22Rv1 (cell line): ENCODE measurements at regions not wholly inside any gene's neighbourhood (a gene's known extent, or its start where the extent isn't known, plus 50 kb on each side); places are given as distances from the start of the nearest gene placed in this dataset.

Source experiments
- H3K27ac ChIP-seq: fragments of 450-650 bp; 2 replicates; pipeline ENCODE4 v1.5.1; 2017
- ZFX ChIP-seq: fragments of 450-650 bp; IDR thresholded peaks from 2 replicates; pipeline ENCODE4 v1.6.1; 2017; ENCODE audit warnings: antibody characterized with exemption, borderline replicate concordance
- TF ChIP-seq, protein P1 (sequence below): fragments of 450-650 bp; IDR thresholded peaks from 2 replicates; pipeline ENCODE4 v1.5.1; 2017; ENCODE audit warnings: mild to moderate bottlenecking

DNA sequence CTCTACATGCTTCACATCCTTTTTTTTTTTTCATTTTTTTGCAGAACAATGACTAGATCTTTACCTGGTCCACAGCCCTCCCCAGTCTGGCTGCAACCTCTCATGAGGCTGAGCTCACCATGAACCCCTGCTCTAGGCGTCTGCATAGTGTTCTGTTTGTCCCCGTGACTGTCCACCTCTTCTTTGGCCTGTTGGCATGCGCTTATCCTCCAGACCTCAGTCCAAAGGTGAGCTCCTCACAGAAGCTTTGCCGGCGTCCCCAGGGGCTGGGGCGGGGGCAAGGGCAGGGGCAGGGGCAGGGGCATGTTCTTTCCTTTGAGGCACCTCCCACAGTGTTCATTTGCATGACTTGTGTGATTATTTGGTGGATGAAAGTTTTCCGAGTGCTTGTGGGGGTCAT, 218.4 kb upstream of the ZNF32 start:
- no peak overlapping the region for H3K27ac ChIP-seq
- TF ChIP-seq, protein P1, sequence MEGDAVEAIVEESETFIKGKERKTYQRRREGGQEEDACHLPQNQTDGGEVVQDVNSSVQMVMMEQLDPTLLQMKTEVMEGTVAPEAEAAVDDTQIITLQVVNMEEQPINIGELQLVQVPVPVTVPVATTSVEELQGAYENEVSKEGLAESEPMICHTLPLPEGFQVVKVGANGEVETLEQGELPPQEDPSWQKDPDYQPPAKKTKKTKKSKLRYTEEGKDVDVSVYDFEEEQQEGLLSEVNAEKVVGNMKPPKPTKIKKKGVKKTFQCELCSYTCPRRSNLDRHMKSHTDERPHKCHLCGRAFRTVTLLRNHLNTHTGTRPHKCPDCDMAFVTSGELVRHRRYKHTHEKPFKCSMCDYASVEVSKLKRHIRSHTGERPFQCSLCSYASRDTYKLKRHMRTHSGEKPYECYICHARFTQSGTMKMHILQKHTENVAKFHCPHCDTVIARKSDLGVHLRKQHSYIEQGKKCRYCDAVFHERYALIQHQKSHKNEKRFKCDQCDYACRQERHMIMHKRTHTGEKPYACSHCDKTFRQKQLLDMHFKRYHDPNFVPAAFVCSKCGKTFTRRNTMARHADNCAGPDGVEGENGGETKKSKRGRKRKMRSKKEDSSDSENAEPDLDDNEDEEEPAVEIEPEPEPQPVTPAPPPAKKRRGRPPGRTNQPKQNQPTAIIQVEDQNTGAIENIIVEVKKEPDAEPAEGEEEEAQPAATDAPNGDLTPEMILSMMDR = no peak
- no peak for TF ChIP-seq ZFX

DNA sequence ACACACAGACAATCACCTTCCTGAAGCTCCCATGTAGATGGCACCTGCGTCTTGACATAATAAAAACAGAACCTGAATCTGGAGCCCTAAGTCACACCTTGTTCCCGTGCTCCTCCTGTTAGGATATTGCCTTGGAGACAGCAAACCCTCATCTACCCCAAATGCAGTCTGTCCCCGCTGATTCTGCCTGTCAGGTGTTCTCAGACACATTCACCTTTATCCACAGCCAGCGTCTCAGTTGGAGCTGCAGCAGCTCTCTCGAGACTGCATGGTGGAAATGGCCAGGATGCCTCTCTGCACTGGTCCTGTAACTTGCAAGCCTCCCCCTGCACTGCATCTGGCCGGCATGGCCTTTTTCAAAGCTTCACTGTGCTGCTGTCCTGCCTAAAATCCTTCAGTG, 218.0 kb upstream of the ZNF32 start:
- TF ChIP-seq, protein P1 = no peak
- no peak for TF ChIP-seq ZFX

DNA sequence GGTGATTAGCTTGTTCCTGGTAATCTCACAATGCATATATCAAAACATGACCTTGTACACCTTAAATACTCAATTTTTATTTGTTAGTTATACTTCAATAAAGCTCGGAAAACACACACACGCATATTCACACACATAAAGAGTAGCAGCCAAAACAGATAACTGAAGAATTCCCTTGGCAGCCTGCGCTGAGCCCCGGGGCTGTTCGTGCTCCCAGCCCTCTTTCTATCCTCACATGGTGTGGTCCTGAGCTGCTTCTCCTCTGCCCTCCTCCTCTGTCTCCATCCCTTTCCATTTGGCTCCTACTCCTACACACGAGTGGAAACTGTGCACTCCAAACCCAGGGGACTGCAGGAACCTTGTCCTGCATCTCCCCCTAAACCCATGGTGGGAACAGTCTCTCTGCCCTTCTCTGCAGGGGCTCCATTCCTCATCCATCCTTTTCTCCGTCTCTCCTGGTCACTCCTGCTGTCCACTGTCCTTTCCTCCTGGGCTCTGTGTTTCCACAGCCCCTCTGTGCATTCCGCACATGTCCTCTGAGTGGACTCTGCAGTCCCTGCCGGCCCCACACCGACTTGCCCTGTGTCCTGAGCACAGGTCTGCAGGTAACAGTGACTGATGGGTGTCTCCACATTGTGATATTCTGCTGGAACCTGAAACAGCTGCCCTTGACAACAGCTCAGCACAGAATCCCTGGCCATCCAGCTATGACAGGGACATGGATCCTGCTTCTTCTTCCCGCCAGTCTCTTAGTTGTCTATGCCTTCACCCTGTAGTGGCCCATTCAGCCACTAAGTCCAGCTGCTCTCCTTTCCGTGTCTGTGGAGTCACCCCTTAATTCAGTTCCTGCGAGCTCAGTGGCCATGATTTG, 216.8 kb upstream of the ZNF32 start:
- no peak overlapping the region for H3K27ac ChIP-seq
- TF ChIP-seq, protein P1 = no peak
- TF ChIP-seq ZFX = no peak

More for the DNA sequence above, 218.0 kb upstream of the ZNF32 start:
- H3K27ac ChIP-seq = no peak overlapping the region

DNA sequence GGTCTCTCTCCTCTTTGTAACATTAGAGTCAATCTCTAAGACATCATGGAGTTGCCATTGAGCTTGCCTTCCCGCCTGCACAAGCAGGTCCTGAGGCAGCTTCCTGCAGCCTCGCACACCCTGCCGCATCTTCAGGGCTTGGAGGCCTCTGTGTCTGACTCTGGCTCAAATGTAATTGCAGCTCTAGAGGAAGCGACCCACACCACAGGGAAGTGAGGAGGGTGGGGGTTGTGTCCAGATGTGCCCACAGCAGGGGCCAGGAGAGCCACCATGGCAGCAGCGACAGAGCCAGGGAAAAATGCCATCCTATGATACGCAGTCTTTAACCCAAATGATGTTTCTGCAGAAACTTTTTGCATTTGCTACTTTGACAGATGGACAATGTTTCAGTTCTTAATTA, 216.0 kb upstream of the ZNF32 start:
- H3K27ac ChIP-seq = no peak overlapping the region
- no peak for TF ChIP-seq ZFX
- TF ChIP-seq, protein P1 = no peak

DNA sequence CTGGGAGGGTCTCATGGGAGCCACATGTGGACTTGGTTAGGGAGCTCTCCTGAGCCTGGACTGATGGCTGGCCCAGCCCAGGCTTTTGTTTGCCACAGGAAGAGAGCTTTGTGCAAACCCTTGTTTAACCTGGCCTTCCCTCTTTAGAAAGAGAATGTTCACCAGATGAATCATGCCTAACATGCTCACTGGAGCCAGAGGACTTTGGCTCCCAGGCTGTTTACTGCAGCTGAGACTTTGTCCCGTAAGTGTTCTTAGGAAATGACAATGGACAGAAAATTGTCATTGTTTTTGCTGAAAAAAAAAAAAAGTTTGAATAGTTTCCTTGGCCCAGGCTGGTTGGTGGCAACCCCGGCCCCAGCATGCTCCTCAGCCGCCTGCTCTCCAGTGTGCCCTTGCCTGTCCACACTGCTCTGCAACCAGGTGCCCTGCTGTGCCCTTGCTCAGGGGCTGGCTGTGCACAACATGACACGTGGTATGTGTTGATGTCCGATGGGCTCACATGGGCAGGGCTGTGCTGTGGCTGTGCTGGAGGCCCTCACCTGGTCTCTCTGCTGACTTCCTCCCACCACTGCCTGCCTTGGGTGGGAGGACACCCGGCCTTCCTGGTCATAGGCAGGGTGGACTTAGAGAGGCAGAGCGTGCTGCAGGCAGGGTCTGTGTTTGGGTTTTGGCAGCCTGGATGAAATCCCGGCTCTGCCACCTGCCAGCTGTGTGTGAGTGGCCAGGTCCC, 215.3 kb upstream of the ZNF32 start:
- no peak overlapping the region for H3K27ac ChIP-seq
- no peak for TF ChIP-seq ZFX
- TF ChIP-seq, protein P1 = no peak

DNA sequence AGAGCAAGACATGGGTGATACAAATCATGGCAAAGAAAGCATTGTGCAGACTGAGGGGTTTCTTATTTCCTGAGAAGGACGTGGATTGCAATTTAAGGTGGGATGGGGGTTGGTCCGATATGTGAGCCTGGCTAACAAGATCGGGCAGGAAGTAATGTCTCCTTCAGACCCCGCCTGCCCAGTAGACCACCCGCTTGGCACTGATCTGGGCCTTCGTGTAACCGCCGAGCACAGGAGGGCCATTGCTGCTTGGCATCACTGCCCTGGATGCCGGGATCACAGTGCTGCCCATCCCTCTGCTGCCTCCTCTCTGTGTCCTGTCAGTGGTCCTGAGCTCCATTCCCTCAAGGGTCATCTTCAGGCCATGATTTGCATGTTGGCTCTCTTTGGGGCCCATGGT, 214.6 kb upstream of the ZNF32 start:
- H3K27ac ChIP-seq = no peak overlapping the region
- no peak for TF ChIP-seq ZFX

DNA sequence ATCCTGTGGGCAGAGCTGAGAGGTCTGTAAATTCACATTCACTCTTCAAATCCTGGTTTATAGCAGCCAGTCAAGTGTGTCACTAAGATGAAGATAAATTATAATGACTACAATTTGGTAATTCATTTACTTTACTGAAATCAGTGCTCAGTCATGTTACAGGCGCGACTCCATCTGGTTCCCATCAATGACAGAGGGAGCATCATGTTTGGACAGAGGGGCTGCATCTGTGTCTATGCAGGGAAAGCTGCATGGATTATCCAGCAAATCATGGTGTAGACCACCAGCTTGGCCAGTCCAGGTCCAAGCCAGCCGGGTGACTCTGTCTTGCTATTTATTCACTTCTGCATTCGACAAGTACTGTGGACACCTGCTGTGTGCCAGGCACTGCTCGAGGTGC, 214.1 kb upstream of the ZNF32 start:
- TF ChIP-seq ZFX = no peak
- TF ChIP-seq, protein P1 = no peak
- H3K27ac ChIP-seq = no peak overlapping the region
